ENCODE measurements at regions not wholly inside any gene's neighbourhood (a gene's known extent, or its start where the extent isn't known, plus 50 kb on each side); places are given as distances from the start of the nearest gene placed in this dataset.

DNA sequence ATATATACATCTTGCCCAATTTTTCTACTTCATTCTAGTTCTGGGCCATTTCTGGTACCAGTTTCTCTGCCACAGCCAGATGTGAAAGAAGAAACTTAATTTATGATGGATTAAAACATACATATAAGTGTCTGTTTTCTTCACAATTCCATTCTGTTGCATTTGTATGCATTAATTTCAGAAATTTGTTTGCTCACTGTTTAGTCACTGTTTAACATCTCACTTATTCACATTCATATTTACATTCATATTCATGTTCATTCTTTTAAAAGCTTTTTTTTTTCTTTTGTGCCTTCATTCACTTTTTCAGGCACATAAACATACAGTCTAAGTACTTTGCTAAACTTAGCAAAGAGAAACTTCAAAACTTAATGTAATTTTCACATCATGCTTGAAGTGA is 684.0 kb upstream of the CDH9 start:
- Histone ChIP-seq H3K4me3 (ENCODE audit: low read length) (no peak overlapping the region), H3K27ac (ENCODE audit: low read depth in 1 of 2, low read length in 2 of 2) (no peak overlapping the region), H3K27me3 (ENCODE audit: control insufficient read depth in 1 of 2, insufficient read depth in 2 of 2, low read length in 2 of 2) (no peaks in the 10 kb centered on the region), H3K4me1 (ENCODE audit: insufficient read depth, low read length) (no peaks in the 10 kb centered on the region), H3K9me3 (ENCODE audit: control insufficient read depth in 1 of 2, insufficient read depth in 1 of 2, low read length in 2 of 2) (no peaks in the 10 kb centered on the region), H3K36me3 (ENCODE audit: insufficient read depth, low read length) (no peaks in the 10 kb centered on the region)
- Mint-ChIP-seq H3K4me1 (ENCODE audit: low read depth) (no peaks in the 10 kb centered on the region), H3K36me3 (ENCODE audit: low read depth) (no peaks in the 10 kb centered on the region), H3K4me3 (no peak overlapping the region), H3K9me3 (peaks cover 11% of the 10 kb centered on the region), H3K27ac (no peak overlapping the region), H3K27me3 (no peaks in the 10 kb centered on the region)
- DNase-seq, result no peak
- TF ChIP-seq, protein P1, sequence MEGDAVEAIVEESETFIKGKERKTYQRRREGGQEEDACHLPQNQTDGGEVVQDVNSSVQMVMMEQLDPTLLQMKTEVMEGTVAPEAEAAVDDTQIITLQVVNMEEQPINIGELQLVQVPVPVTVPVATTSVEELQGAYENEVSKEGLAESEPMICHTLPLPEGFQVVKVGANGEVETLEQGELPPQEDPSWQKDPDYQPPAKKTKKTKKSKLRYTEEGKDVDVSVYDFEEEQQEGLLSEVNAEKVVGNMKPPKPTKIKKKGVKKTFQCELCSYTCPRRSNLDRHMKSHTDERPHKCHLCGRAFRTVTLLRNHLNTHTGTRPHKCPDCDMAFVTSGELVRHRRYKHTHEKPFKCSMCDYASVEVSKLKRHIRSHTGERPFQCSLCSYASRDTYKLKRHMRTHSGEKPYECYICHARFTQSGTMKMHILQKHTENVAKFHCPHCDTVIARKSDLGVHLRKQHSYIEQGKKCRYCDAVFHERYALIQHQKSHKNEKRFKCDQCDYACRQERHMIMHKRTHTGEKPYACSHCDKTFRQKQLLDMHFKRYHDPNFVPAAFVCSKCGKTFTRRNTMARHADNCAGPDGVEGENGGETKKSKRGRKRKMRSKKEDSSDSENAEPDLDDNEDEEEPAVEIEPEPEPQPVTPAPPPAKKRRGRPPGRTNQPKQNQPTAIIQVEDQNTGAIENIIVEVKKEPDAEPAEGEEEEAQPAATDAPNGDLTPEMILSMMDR (IDR thresholded peaks at IDR 0.05), result no peak
- ATAC-seq (ENCODE audit: poor library complexity), result no peak
- POLR2A ChIA-PET, result no interaction called here
- CTCF ChIA-PET, result no interaction called here
- intact Hi-C loops (cut with DNase I, micrococcal nuclease), result no loop called here

DNA sequence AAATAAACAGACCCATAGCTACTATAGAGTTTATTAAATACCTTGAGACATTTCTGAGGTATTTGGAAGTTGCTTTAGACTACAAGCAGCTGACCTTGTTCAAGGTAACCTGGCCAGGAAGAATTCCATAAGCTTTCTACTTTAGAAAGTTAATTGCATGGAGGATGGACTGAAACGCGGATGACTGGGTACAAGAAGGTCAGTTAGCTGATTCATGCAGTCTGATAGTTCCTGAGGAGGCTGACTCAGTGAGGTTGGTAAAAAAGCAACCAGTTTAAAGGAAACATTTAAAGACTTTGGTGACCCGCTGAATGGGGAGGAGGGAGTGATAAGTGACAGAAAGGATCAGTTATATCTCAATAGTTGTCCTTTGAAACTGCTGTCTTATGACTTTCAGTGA is 670.1 kb upstream of the CDH9 start:
- no peak overlapping the region for H3K27ac ChIP-seq (ENCODE audit: low read depth in 1 of 2, low read length in 2 of 2)
- H3K9me3 ChIP-seq (ENCODE audit: control insufficient read depth in 1 of 2, insufficient read depth in 1 of 2, low read length in 2 of 2), result no peaks in the 10 kb centered on the region
- TF ChIP-seq, protein P1 (IDR thresholded peaks at IDR 0.05), result no peak
- H3K9me3 Mint-ChIP-seq, result peaks cover 9% of the 10 kb centered on the region
- no peak overlapping the region for H3K27ac Mint-ChIP-seq
- H3K4me3 Mint-ChIP-seq, result no peak overlapping the region
- no peak overlapping the region for H3K4me3 ChIP-seq (ENCODE audit: low read length)
- ChIA-PET CTCF (no interaction called here), POLR2A (no interaction called here)
- H3K36me3 Mint-ChIP-seq (ENCODE audit: low read depth), result no peaks in the 10 kb centered on the region
- no peaks in the 10 kb centered on the region for H3K36me3 ChIP-seq (ENCODE audit: insufficient read depth, low read length)
- no peaks in the 10 kb centered on the region for H3K27me3 ChIP-seq (ENCODE audit: control insufficient read depth in 1 of 2, insufficient read depth in 2 of 2, low read length in 2 of 2)
- no peaks in the 10 kb centered on the region for H3K4me1 Mint-ChIP-seq (ENCODE audit: low read depth)
- DNase-seq (no peak), ATAC-seq (ENCODE audit: poor library complexity) (no peak)
- H3K4me1 ChIP-seq (ENCODE audit: insufficient read depth, low read length), result no peaks in the 10 kb centered on the region
- intact Hi-C loops (cut with DNase I, micrococcal nuclease), result no loop called here
- H3K27me3 Mint-ChIP-seq, result no peaks in the 10 kb centered on the region

- DNase-seq (no peak), ATAC-seq (ENCODE audit: poor library complexity) (no peak)
- ChIA-PET CTCF (no interaction called here), POLR2A (no interaction called here)
- no peaks in the 10 kb centered on the region for H3K4me1 ChIP-seq (ENCODE audit: insufficient read depth, low read length)
- Mint-ChIP-seq H3K9me3 (peaks cover 8% of the 10 kb centered on the region), H3K4me1 (ENCODE audit: low read depth) (no peaks in the 10 kb centered on the region), H3K27me3 (no peaks in the 10 kb centered on the region), H3K4me3 (no peak overlapping the region), H3K27ac (no peak overlapping the region), H3K36me3 (ENCODE audit: low read depth) (no peaks in the 10 kb centered on the region)
- TF ChIP-seq, protein P1 (IDR thresholded peaks at IDR 0.05), result no peak
- no peaks in the 10 kb centered on the region for H3K36me3 ChIP-seq (ENCODE audit: insufficient read depth, low read length)
- no peak overlapping the region for H3K27ac ChIP-seq (ENCODE audit: low read depth in 1 of 2, low read length in 2 of 2)
- H3K27me3 ChIP-seq (ENCODE audit: control insufficient read depth in 1 of 2, insufficient read depth in 2 of 2, low read length in 2 of 2), result no peaks in the 10 kb centered on the region
- intact Hi-C loops (cut with DNase I, micrococcal nuclease), result no loop called here
- H3K9me3 ChIP-seq (ENCODE audit: control insufficient read depth in 1 of 2, insufficient read depth in 1 of 2, low read length in 2 of 2), result no peaks in the 10 kb centered on the region
- no peak overlapping the region for H3K4me3 ChIP-seq (ENCODE audit: low read length)
These were observed 668.4 kb upstream of the CDH9 start for GRCh38 chr5:27706832-27707231.

Data from CD4-positive, alpha-beta T cell (primary cell).